ENCODE measurements at regions not wholly inside any gene's neighbourhood (a gene's known extent, or its start where the extent isn't known, plus 50 kb on each side); places are given as distances from the start of the nearest gene placed in this dataset.

- DNase-seq: no peak
- TF ChIP-seq POLR2A (IDR thresholded peaks at IDR 0.05; ENCODE audit: low read length): no peak
- no peak for TF ChIP-seq GATA1 (IDR thresholded peaks at IDR 0.05; ENCODE audit: low read depth, low read length)
Observed at GRCh38 chr5:56429110-56429561, 196.0 kb upstream of the ANKRD55 start.

DNA sequence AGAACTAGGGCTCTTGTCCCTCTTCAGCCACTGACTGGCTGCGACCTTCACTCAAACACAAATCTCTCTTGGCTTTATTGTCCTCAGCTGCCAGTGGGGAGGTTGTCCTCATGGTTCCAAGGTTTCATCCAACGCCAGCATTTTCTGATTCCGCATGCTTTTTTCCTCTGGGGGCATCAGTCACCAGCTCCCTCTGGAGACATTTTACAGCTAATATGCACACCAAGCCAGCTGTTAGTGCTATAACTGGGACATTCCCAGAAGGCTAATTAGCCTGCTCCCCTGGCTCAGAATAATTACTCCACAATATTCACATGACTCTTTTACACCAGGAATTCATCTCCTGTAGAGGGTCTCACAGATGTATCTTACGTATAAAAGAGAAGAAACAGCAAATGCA is 193.6 kb upstream of the ANKRD55 start:
- no peak for TF ChIP-seq POLR2A (IDR thresholded peaks at IDR 0.05; ENCODE audit: low read length)
- TF ChIP-seq GATA1 (IDR thresholded peaks at IDR 0.05; ENCODE audit: low read depth, low read length): no peak
- DNase-seq: no peak

- DNase-seq: no peak
- no peak for TF ChIP-seq POLR2A (IDR thresholded peaks at IDR 0.05; ENCODE audit: low read length)
- no peak for TF ChIP-seq GATA1 (IDR thresholded peaks at IDR 0.05; ENCODE audit: low read depth, low read length)
Observed at GRCh38 chr5:56422076-56422762, 189.1 kb upstream of the ANKRD55 start.

DNA sequence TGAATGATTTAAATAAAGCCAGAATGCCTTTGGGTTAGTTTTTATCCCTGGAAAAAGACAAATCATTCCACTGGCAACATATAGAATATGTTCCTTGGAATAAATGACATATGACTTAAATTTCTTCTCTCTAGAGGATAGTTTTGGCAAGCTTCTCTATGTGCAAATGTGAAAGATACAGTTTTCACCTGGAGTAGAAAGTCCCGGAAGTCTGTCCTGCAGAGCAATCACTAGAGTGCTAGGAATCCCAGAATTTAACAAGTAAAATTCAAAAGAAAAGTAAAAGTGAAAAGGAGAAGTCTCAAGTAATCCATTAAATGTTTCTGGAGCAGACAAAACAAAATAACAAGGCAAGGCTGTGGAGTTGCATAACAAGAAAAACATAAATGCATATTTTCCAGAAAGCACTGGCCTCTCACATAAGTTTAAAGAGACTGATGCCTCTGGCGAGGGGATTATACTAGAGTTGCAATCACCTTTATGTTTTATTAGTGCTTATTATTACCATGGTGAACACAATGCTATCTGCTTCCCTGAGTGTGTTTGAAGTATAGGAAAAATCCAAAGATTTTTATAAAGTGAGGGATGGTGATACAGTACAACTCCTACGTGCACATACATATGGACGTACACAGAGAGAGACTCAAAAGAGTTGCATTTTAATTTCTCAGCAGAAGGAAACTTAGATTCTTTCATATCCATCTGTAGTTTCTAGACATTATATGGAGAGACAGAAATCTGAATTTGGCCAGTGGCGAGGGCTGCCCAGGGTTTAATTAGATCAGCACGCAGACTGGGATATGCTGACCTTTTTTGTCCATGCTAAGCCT is 188.3 kb upstream of the ANKRD55 start:
- TF ChIP-seq POLR2A (IDR thresholded peaks at IDR 0.05; ENCODE audit: low read length) (no peak), GATA1 (IDR thresholded peaks at IDR 0.05; ENCODE audit: low read depth, low read length) (no peak)
- no peak for DNase-seq

DNA sequence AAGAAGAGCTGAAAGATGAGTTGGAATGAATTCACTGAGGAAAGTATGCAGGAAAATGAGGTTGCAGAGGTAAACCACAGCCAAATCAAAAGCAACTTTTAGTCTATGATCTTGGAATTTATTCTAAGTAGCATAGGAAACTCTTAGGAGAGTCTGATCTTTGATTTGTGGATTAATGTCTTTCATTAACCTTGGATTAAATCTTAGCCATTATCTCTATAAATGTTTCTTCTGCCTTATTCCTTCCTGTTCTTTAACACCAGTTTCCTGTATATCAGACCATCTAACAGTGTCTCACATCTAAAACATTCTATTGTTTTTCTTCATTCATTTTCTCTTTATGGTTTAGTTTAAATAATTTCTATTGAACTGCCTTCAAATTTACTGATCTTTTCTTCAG is 187.2 kb upstream of the ANKRD55 start:
- DNase-seq: no peak
- TF ChIP-seq POLR2A (IDR thresholded peaks at IDR 0.05; ENCODE audit: low read length): no peak
- no peak for TF ChIP-seq GATA1 (IDR thresholded peaks at IDR 0.05; ENCODE audit: low read depth, low read length)

- TF ChIP-seq GATA1 (IDR thresholded peaks at IDR 0.05; ENCODE audit: low read depth, low read length) (no peak), POLR2A (IDR thresholded peaks at IDR 0.05; ENCODE audit: low read length) (no peak)
- DNase-seq: no peak
Observed at GRCh38 chr5:56419667-56420066, 186.5 kb upstream of the ANKRD55 start.

- DNase-seq: no peak
- no peak for TF ChIP-seq POLR2A (IDR thresholded peaks at IDR 0.05; ENCODE audit: low read length)
- TF ChIP-seq GATA1 (IDR thresholded peaks at IDR 0.05; ENCODE audit: low read depth, low read length): no peak
Observed at GRCh38 chr5:56415356-56415765, 182.2 kb upstream of the ANKRD55 start.

- no peak for DNase-seq
- TF ChIP-seq GATA1 (IDR thresholded peaks at IDR 0.05; ENCODE audit: low read depth, low read length) (no peak), POLR2A (IDR thresholded peaks at IDR 0.05; ENCODE audit: low read length) (no peak)
Observed at GRCh38 chr5:56414066-56414465, 180.9 kb upstream of the ANKRD55 start.

GRCh38 chr5:56413546-56413945 is 180.4 kb upstream of the ANKRD55 start:
- no peak for DNase-seq
- TF ChIP-seq GATA1 (IDR thresholded peaks at IDR 0.05; ENCODE audit: low read depth, low read length) (no peak), POLR2A (IDR thresholded peaks at IDR 0.05; ENCODE audit: low read length) (no peak)

- TF ChIP-seq POLR2A (IDR thresholded peaks at IDR 0.05; ENCODE audit: low read length) (no peak), GATA1 (IDR thresholded peaks at IDR 0.05; ENCODE audit: low read depth, low read length) (no peak)
- no peak for DNase-seq
Observed at GRCh38 chr5:56412601-56413379, 179.7 kb upstream of the ANKRD55 start.

- no peak for DNase-seq
- TF ChIP-seq GATA1 (IDR thresholded peaks at IDR 0.05; ENCODE audit: low read depth, low read length) (no peak), POLR2A (IDR thresholded peaks at IDR 0.05; ENCODE audit: low read length) (no peak)
Observed at GRCh38 chr5:56410696-56411095, 177.6 kb upstream of the ANKRD55 start.

DNA sequence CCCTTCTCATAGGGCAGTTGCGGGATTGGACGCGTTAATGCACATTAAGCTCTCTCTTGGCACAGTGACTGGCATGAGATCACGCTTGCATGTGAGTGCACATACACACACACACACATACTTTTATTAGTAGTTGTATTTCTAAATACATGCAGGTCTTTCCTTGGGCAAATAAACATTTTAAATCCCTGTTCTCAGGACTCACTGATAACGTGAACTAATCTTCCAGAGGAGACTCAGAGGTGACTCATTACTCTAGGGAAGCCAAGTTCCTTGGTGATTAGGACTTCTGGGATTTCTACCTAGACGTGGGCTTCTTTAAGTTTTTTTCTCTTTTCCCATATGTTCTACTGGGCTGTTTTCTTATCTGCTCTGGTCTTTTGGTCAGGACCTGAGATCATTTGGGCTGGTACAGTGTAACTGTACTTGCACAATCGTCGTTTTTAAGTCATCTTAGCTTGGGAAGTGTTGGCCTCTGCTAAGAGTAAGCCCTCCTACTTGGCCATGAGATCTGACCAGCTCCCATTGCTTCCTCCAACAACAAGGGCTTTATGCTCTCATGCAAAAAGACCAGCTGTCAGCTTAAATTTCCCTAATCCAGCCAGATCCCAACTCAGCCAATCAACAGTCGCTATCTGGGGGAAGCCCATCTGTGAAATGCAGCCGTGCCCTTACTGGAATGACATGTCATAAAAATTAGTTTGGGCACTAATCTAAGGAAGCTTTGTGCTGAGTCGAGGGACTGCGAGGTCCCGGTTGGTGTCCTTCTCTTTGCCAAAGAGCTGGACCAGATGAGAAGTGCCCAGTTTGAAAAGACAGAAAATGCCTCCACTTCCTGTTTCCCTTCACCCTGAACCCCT is 176.4 kb upstream of the ANKRD55 start:
- no peak for TF ChIP-seq GATA1 (IDR thresholded peaks at IDR 0.05; ENCODE audit: low read depth, low read length)
- no peak for TF ChIP-seq POLR2A (IDR thresholded peaks at IDR 0.05; ENCODE audit: low read length)
- peak in 1 of 2 experiments; percentile 3 for DNase-seq

DNA sequence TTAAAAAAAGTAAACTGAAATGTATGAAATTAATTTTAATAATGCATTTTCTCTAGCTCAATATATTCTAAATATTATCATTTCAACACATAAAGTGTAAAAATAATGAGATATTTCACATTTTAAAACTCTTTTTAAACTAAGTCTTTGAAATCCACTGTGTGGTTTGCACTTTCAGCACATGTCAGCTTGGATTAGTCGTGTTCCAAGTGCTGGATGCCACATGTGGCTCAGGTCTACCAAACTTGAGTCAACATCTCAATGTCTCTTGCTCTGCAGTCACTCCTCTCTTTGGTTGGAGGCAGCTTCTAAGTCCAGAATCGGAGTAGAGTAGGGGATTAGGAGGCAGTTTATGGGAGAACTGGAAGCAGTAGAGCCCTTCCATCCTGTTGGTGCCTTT is 173.7 kb upstream of the ANKRD55 start:
- TF ChIP-seq POLR2A (IDR thresholded peaks at IDR 0.05; ENCODE audit: low read length): no peak
- TF ChIP-seq GATA1 (IDR thresholded peaks at IDR 0.05; ENCODE audit: low read depth, low read length): no peak
- DNase-seq: no peak

Measured in erythroblast (primary cell).